H1 (cell line): ENCODE measurements at regions not wholly inside any gene's neighbourhood (a gene's known extent, or its start where the extent isn't known, plus 50 kb on each side); places are given as distances from the start of the nearest gene placed in this dataset.

Experiments
- CREB1 ChIP-seq: IDR thresholded peaks from 2 replicates; pipeline ENCODE4 v1.6.1; 2012; ENCODE audit warnings: inconsistent platforms
- JUND ChIP-seq: IDR thresholded peaks from 2 replicates; pipeline ENCODE4 v1.6.1; 2011; ENCODE audit warnings: mild to moderate bottlenecking, improper control_type of control experiment, low read length
- RFX5 ChIP-seq: IDR thresholded peaks from 2 replicates; pipeline ENCODE4 v1.6.1; 2011; ENCODE audit warnings: low read depth, low read length, improper control_type of control experiment, borderline replicate concordance
- TAF1 ChIP-seq: IDR thresholded peaks from 2 replicates; pipeline ENCODE4 v1.6.1; 2011; ENCODE audit warnings: mild to moderate bottlenecking, low read depth, low read length
- TAF7 ChIP-seq: optimal IDR thresholded peaks from 2 replicates; pipeline ENCODE3; 2011; ENCODE audit warnings: low read depth, mild to moderate bottlenecking, inconsistent platforms, low read length, moderate library complexity, borderline replicate concordance
- TEAD4 ChIP-seq: IDR thresholded peaks from 2 replicates; pipeline ENCODE4 v1.6.1; 2012; ENCODE audit warnings: low read depth, low read length, inconsistent platforms, mixed read lengths
- TF ChIP-seq, protein P1 (sequence below): IDR thresholded peaks from 2 replicates; pipeline ENCODE4 v1.6.1; 2011; ENCODE audit warnings: low read depth, mild to moderate bottlenecking, low read length; ENCODE audit not compliant: insufficient read depth
- TF ChIP-seq, protein P2 (sequence below), 3 experiments: IDR thresholded peaks; 1 replicate in 2 of 3; 2 replicates in 1 of 3; pipeline versions ENCODE4 v1.5.1 to v1.6.1; 2011; ENCODE audit warnings: low read length in 3 of 3, mild to moderate bottlenecking in 3 of 3, inconsistent platforms in 2 of 3, low read depth in 1 of 3, moderate library complexity in 1 of 3; ENCODE audit not compliant: insufficient read depth in 1 of 3; ENCODE audit errors: control extremely low read depth in 1 of 3

DNA sequence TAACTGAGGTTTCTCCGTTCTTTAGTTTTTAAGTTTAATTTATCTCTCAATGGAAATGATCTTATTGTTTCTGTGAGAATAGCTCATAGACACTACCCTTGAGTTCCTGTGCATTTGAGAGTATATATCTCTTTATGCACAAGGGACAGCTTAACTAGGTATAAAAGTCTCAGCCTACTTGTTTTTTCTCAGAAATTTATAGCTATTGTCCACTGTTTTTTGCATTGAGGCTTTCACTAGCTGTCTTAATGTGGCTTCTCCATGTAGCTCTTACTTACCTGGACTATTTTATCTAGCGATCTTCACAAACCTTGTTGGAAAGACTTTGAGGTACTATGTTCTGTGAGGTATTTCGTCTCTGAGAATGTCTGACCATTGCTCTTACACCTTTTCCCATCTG, 153.9 kb upstream of the RTL1 start:
- TF ChIP-seq, protein P1, sequence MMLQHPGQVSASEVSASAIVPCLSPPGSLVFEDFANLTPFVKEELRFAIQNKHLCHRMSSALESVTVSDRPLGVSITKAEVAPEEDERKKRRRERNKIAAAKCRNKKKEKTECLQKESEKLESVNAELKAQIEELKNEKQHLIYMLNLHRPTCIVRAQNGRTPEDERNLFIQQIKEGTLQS = no peak
- TF ChIP-seq JUND (no peak), TEAD4 (no peak), CREB1 (no peak), RFX5 (no peak), TAF7 (no peak), TAF1 (no peak)
- TF ChIP-seq, protein P2, sequence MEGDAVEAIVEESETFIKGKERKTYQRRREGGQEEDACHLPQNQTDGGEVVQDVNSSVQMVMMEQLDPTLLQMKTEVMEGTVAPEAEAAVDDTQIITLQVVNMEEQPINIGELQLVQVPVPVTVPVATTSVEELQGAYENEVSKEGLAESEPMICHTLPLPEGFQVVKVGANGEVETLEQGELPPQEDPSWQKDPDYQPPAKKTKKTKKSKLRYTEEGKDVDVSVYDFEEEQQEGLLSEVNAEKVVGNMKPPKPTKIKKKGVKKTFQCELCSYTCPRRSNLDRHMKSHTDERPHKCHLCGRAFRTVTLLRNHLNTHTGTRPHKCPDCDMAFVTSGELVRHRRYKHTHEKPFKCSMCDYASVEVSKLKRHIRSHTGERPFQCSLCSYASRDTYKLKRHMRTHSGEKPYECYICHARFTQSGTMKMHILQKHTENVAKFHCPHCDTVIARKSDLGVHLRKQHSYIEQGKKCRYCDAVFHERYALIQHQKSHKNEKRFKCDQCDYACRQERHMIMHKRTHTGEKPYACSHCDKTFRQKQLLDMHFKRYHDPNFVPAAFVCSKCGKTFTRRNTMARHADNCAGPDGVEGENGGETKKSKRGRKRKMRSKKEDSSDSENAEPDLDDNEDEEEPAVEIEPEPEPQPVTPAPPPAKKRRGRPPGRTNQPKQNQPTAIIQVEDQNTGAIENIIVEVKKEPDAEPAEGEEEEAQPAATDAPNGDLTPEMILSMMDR (IDR thresholded peaks at IDR 0.05; ENCODE audit: control extremely low read depth in 1 of 3, insufficient read depth in 1 of 3, low read depth in 1 of 3, low read length in 3 of 3) = no peak
